Transverse colon (tissue), 4 donors: ENCODE measurements at regions not wholly inside any gene's neighbourhood (a gene's known extent, or its start where the extent isn't known, plus 50 kb on each side); places are given as distances from the start of the nearest gene placed in this dataset.

ENCODE experiments used
- POLR2AphosphoS5 ChIP-seq, 3 donors: sonication (generic); formaldehyde crosslinking; IDR thresholded peaks; one replicate each; pipeline ENCODE4 v1.6.1; 2016; ENCODE audit warnings: antibody characterized with exemption in 3 of 3
- TF ChIP-seq, protein P1 (sequence below), 5 experiments: fragments of 200-600 bp in 3 of 5; fragments of 450-650 bp in 2 of 5; sonication (generic) in 3 of 5; IDR thresholded peaks; 1 replicate in 2 of 5; 2 replicates in 3 of 5; pipeline ENCODE4 v1.5.1; 2016 to 2017; ENCODE audit warnings: antibody characterized with exemption in 5 of 5, inconsistent platforms in 3 of 5, mild to moderate bottlenecking in 2 of 5, moderate library complexity in 1 of 5

GRCh38 chr7:45258533-45259226 lies 101.1 kb downstream of the RAMP3 start:
- TF ChIP-seq, protein P1, sequence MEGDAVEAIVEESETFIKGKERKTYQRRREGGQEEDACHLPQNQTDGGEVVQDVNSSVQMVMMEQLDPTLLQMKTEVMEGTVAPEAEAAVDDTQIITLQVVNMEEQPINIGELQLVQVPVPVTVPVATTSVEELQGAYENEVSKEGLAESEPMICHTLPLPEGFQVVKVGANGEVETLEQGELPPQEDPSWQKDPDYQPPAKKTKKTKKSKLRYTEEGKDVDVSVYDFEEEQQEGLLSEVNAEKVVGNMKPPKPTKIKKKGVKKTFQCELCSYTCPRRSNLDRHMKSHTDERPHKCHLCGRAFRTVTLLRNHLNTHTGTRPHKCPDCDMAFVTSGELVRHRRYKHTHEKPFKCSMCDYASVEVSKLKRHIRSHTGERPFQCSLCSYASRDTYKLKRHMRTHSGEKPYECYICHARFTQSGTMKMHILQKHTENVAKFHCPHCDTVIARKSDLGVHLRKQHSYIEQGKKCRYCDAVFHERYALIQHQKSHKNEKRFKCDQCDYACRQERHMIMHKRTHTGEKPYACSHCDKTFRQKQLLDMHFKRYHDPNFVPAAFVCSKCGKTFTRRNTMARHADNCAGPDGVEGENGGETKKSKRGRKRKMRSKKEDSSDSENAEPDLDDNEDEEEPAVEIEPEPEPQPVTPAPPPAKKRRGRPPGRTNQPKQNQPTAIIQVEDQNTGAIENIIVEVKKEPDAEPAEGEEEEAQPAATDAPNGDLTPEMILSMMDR (IDR thresholded peaks at IDR 0.05) = no peak
- no peak for TF ChIP-seq POLR2AphosphoS5 (IDR thresholded peaks at IDR 0.05)
